ENCODE measurements at regions not wholly inside any gene's neighbourhood (a gene's known extent, or its start where the extent isn't known, plus 50 kb on each side); places are given as distances from the start of the nearest gene placed in this dataset.
"Not testable (repeated sequence)": the region's sequence is repeated elsewhere in the genome, so short reads cannot be mapped to it uniquely, and the experiment has no call there.

DNA sequence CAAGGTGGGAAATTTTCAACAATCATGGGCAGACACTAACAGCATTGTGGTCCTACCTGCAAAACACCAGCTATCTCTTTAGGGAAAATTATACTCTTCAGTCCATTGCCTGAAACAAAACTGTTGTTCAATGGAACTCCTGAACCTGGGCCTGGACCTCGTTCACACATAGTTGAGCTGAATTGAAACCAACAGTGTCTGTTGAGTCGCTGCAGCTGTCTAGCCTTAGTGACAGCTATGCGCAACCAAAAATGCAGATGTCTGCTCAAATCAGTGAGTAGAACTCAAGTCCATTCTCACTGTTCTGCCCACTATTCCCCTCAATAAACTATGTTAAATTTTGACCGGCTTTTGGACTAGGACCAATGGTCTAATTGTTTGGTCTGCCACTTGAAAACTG lies 286.2 kb downstream of the TFAP2A start:
- no peak for DNase-seq (ENCODE audit: low read depth in 2 of 2)

DNA sequence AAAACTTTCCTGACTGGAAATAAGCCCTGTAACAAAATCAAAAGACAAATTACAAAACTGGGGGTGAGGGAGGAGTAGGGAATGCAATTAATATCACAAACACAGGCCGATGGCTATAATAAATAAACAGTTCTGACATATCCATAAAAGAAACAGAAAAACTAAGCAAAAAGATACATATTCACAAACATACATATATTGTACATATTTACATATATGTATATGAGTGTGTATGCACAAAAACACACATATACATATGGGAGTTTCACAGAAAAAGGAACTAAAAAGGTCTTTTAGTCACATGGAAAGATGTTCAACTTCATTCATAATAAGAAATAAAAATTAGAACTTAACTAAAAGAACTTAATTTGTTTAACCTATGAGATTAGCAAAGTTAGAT lies 292.7 kb downstream of the TFAP2A start:
- DNase-seq (ENCODE audit: low read depth in 2 of 2): no peak

DNA sequence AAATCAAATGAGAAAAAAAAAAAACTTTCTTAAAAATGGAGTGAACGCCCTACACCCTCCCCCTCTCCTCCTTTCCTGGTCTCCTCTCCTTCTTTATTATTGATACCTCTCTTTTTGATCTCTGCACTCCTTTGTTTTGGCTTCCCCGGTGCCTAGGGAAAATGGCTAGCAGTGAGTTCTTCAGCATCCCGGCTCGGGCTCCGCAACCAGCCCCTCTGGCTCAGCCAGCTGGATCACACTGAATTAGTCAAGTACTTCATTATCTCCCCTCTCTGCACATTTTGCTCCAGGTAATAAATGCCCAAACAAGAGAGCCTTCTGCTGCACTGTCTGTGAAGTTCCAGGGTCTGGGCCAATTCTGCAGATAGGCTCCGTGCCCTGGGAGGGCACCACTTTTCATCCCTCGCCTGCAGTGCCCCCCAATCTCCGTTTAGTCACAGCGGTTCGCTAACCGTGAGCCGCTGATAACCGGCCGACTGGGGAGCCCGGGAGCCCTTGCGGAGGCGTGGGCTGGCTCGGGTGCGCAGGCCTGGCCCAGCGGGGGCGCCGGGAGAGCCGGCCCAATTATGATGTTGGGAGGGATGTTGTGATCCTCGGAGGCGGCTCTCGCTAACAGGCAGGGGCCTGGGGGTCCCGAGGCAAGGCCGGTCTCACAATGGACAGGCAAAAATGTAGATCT lies 301.9 kb downstream of the TFAP2A start:
- no peak for DNase-seq (ENCODE audit: low read depth in 2 of 2)

DNA sequence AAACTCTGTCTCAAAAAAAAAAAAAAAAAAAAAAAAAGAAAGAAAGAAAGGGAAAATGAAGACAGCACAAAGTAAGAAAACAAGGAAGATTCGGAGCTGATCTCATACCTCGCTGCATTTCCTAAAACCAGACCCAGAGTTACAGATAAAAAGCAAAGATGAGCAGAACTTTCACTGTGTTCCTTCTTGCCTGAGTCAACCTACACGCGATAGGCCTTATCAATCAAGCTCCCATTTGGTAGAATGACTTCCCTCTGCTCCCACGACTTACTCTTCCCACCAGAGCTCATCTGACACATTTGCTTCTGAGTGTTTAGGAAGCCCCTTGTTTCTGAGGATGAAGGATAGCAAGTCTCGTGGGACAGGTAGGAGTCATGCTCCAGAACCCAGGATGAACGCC lies 302.9 kb downstream of the TFAP2A start:
- DNase-seq (ENCODE audit: low read depth in 2 of 2): no peak

DNA sequence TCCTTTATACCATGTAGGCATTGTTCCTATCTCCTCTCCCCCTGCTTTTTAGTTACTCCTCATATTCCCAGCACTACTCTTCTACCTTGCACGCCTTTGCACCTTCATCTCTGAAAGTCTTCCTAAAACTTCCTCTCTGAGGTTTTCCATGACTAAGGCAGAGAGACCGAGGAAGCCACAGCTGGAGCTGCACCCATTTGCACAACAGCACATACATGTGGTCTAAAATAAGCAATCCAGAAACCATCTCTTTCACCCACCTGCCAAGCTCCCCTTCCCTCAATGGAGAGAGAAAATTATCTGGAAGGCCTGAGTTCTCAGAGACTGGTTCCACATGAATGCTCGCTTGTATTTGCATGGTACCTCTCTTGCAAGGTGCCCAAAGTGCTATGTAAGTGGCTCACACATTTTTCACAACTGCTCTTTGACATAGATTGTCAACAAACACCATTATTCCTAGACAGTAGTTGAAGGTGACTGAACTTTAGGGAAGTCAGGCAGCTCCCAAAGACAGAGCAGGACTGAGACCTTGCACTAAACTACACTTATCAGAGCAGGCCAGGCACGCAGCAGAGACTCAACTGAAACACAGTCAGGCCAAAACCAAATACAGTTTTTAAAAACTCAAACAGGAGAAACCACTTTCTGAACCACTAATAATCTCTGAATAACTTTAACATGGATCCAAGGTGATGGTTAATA lies 313.2 kb downstream of the TFAP2A start:
- DNase-seq (ENCODE audit: low read depth in 2 of 2): no peak

DNA sequence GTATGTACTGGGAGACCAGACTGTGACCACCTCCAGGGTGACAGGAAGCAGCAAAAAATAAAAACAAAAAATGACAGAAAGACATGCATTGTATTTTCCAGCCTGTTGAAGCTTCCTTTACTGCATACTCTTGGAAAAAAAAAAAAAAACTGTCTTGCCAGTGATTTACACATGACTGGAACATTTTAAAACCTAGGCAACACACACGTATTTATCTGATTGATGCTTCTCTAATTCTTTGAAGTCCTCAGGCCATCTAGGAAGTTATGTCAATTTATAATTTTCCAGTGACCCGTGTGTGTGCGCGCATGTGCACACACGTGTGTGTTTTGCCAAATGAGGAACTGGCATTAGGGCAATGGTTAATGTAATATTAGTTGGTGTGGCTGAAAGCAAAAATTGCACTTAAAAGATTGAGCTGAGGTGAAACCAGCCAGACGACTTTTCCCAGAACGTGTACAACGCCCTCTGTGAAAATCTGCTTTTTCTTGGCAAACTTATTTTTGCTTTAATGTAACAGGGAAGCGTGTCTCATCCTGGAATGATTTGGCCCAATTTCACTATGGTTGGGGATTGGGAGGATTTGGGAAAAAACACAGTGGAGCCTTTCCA lies 315.2 kb downstream of the TFAP2A start:
- DNase-seq (ENCODE audit: low read depth in 2 of 2): no peak

DNA sequence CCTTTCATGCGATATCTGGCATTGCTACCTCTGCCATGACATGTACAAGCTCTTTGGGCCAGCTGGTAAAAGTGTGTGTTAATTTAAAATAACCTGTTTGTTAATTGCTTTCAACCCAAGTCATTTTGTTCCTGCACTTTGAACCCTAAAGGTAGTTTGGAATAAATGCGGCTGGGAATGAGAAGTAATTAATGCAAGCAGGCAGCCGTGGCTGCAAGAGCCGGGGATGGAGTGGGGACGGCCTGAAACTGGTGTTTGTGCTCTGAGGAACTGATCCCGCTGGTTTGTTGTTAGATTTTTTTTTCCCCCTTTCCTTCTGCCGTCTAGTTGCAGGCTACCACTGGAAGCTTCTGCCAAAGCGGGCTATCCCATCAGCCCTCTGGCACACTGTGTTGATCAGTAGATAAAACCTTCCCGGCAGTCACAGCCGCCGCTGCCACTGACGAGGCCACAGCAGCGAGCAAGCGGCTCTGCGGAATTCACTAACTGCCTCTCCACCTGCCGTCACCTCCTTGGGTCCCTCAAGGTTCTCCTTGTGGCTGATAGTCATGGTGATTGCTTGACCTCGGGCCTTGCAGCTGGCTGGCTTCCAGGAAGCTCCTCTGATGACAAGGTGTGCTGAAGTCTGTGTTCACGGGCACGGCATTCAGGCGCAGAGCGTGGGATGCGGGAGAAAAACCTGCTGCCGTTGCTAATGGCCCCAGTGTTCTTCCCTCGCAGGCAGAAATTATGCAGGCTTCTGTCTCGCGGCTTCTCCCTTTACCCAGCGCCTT lies 315.9 kb downstream of the TFAP2A start:
- no peak for DNase-seq (ENCODE audit: low read depth in 2 of 2)

DNA sequence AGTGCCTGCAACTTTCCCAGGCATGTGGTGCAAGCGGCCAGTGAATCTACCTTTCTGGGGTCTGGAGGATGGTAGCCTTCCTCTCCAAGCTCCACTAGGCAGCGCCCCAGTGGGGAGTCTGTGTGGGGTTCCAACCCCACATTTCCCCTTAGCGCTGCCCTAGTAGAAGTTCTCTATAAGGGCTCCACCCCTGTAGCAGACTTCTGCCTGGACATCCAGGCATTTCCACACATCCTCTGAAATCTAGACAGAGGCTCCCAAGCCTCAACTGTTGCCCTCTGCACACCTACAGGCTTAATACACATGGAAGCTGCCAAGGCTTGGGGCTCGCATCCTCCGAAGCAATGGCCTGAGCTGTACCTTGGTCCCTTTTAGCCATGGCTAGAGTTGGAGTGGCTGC lies 321.6 kb downstream of the TFAP2A start:
- DNase-seq (ENCODE audit: low read depth in 2 of 2): no peak

DNA sequence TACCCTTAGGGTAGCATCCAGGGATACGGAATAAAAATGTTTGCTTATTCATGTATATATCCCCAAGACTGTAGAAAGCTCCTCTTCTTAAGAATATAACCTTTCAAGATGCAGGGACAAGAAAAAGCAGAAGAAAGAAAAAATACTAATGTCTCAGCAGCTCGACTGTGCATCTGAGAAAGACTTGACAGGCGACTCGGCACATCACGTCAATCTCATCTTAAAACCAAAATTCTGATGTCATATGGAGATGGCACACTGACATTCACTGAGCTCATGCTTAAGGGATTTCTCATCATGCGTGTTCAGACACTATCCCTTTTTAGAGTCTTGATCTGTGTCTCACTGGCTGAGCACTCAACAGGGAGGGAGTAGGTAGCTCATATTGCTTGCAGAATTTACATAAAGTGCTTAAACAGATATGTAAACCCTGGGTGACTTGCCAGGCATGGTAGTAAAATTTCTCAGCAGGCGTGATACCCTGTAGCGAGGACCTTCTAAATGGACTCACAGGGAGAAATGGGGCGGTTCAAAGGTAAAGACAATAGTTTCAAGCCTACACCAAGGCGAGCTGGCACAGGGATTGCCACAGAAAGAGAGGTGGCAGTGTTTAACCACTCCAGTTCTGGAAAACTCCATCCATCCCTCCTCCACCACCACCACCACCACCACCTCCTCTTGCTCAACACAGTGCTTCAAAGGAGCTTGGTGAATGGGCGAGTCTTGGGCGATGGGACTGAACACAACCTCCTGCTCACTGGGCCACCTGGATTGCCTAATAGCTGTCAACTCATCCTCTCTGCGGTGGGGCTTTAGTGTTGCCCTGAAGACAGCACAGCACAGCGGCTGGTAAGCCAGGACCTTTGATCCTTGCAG lies 330.5 kb downstream of the TFAP2A start:
- DNase-seq (ENCODE audit: low read depth in 2 of 2): no peak

DNA sequence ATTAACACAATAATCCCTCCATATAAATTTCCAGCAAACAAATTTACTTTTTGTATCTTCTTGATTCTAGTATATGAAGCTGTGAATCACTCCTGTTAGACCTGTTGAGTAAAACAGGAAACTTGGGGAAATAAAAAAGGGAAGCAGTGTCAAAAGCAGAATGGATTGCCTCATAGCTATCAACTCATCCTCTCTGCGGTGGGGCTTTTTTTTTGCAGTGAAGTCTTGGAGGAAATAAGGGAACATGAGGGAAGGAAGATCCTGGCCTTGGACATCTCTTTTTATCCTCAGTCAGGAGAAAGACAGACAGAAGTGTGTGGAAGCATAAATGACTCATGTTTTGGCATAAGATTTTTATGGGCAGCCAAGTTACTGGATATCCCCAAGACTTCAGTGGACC lies 332.5 kb downstream of the TFAP2A start:
- no peak for DNase-seq (ENCODE audit: low read depth in 2 of 2)

DNA sequence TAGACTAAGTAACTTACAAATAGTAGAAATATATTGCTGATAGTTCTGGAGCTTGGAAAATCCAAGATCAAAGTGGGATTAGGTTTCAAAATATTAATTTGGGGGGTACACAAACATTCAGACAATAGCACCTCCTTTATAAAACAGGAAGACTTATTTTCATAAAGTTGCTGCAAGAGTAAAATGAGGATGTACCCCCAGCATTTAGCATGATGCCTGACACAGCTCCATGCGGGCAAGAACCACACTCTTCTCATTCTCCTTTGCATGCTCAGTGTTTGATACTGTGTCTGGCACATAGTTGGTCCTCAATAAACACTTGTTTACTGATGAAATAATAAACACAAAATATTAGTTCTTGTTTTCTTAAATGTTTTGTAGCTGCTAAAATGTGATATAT lies 332.9 kb downstream of the TFAP2A start:
- no peak for DNase-seq (ENCODE audit: low read depth in 2 of 2)

DNA sequence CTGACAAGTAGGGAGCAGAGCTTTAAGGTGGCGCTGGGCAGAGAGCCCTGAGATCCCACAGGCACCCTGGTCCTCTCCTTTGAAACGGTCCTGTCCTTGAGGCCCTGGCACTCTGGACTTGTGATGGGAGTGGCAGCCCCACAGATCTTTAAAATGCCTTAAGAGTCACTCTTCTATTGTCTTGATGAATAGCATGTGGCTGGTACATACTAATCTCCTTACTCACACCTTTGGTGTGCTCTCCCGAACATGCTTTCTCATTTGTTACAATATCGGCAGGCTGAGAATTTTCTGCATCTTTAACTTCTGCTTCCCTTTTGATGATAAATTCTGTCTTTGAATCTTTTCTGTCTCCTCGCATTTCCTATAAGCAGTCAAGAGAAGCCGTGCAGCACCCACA lies 333.8 kb downstream of the TFAP2A start:
- DNase-seq (ENCODE audit: low read depth in 2 of 2): no peak

DNA sequence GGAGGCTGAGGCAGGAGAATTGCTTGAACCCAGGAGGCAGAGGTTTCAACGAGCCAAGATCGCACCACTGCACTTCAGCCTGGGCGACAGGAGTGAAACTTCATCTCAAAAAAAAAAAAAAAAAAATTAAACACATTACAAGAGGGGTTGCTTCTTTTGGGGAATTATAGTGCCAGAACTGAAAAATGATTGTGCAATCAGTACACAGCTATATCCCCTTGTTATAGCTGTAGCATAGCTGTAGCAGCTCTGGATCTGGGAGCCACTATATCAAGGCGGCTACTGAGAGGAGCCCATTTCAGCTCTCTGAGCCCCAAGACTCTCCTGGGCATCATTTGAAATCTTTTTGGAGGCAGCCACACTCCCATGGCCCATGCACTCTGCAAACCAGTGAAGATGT lies 334.3 kb downstream of the TFAP2A start:
- no peak for DNase-seq (ENCODE audit: low read depth in 2 of 2)

DNA sequence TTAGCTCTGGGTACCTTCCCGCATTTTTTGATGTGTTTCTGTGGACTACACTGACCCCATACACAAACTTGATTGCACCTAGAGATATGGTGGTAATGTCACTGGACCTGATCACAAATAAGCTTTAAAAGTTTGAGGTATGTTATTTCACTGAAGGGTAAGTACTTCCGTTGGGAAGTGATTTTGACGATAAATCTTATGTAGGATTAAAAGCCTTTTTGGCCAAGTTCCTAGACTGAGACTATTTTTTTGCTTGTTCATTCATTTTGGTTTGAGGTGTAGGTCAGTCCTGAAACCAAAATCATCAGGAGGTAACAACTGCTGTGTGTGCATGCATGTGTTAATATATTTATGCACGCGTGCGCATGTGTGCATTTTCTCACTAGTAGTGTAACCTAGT lies 336.3 kb downstream of the TFAP2A start:
- no peak for DNase-seq (ENCODE audit: low read depth in 2 of 2)

DNA sequence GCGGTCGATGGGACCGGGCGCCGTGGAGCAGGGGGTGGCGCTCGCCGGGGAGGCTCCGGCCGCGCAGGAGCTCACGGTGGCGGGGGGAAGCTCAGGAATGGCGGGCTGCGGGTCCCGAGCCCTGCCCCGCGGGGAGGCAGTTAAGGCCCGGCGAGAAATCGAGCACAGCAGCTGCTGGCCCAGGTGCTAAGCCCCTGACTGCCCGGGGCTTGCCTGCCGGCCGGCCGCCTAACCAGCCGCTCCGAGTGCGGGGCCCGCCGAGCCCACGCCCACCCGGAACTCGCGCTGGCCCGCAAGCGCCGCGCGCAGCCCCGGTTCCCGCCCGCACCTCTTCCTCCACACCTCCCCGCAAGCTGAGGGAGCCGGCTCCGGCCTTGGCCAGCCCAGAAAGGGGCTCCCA lies 340.1 kb downstream of the TFAP2A start:
- DNase-seq (ENCODE audit: low read depth in 2 of 2): not testable (repeated sequence)

DNA sequence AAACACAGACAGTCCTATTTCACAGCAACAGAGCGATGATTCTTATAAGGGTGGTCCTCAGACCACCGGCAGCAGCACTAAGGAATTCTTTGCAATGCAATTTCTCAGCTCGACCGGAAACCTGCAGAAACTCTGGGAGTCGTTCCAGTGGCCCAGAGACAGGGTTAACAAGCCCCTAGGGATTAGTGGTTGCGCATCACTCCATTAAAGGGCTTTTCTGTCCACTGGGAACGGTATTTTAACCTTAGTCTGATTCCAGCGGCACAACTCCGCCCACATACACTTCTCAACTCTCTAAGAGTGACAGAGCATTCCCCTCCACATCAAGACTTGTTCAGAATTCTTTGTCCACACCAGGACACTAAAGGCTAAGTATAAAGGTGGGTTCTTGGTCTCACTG lies 341.5 kb downstream of the TFAP2A start:
- DNase-seq (ENCODE audit: low read depth in 2 of 2): no peak

DNA sequence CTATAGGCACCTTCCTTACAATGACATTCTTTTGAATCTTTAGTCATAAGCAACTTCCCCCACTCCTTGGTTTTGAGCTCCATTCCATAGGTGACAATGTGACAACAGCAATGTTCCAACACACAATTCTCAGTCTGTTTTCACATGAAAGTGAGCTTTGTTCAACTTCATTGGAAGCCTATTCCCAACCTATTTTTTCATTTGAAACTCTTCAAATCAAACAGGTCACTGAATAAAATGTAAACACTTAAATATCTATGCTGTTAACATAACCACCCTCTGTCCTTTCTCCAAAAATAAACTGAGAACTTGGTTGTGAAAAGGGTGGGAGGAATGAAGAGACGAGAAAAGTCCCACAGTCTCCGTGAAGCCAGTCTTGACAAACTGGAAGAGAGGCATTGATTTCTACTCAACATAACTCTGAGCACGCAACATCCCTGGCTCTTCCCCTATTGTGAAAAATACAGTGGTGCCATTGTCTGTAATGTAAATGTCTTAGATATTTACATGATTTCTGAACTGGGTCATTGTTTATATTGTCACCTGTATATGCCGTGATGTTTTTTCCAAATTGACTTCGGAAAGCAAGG lies 343.1 kb downstream of the TFAP2A start:
- no peak for DNase-seq (ENCODE audit: low read depth in 2 of 2)

DNA sequence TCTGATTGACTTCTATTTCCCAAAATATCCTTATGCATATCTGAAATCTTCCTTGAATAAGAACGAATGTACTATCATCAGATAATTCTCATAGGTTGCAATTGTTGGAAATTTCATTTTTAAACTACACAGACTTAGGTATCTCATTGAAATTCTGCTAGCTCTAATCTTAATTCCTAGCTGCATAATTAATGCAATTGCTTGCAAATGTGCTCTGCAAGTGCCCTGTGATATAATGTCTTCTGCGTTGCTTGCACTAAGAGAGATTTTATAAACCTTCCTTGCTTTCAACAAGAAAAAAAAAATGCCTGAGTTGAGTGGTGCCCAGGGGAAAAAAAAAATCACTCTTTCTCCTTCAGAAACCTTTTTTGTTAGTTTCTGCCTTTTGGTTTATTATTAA lies 354.9 kb downstream of the TFAP2A start:
- no peak for DNase-seq (ENCODE audit: low read depth in 2 of 2)

DNA sequence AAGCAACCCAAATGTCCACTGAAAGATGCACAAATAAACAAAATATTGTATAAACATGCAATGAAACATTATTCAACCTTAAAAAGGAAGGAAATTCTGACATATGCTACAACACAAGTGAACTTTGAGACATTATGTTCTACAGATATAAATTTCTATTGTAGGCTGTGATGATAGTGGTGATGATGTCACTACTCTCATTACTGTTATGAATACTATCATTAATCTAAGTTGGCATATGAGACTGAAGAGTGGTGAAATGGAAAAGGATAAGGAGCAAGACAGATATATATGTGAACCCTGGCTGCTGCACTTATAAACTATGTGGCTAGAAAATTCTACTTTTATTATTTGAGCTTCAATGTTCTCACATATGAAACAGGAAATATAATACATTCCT lies 360.2 kb downstream of the TFAP2A start:
- no peak for DNase-seq (ENCODE audit: low read depth in 2 of 2)

DNA sequence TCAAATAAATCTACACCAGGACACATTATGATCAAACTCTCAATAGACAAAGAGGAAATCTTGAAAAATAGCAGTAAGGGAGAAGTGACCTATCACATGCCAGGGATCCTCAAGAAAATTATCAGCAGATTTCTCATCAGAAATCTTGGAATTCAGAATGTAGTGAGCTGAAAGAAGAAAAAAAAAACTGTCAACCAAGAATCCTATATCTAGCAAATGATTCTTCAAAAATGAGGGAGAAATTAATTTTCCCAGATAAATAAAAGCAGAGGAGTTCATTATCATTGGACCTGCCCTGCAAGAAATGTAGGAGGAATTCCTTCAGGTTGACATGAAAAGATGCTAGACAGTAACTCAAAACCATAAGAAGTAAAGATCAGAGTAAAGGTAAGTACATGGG lies 363.6 kb downstream of the TFAP2A start:
- DNase-seq (ENCODE audit: low read depth in 2 of 2): no peak

Measured in lung microvascular endothelial cell (primary cell).